SK-N-SH treated with all-trans-retinoic acid at 6 μM for 48 hours (cell line): ENCODE measurements at regions not wholly inside any gene's neighbourhood (a gene's known extent, or its start where the extent isn't known, plus 50 kb on each side); places are given as distances from the start of the nearest gene placed in this dataset.
A peak's percentile ranks its signal among the peaks of the same experiment; 100 is the strongest.
"Not testable (repeated sequence)": the region's sequence is repeated elsewhere in the genome, so short reads cannot be mapped to it uniquely, and the experiment has no call there.

Source experiments
- ATAC-seq: fragments of 200-7000 bp; cut with Tn5 transposase; 3 replicates; pipeline ENCODE4 v1.9.1; 2020; ENCODE audit warnings: mild to moderate bottlenecking, moderate library complexity
- ARNTL ChIP-seq: fragments of 450-650 bp; formaldehyde crosslinking; IDR thresholded peaks from 2 replicates; pipeline ENCODE4 v1.5.0; 2020; ENCODE audit warnings: low read depth, mild to moderate bottlenecking, moderate library complexity, borderline replicate concordance
- BACH2 ChIP-seq: fragments of 250-450 bp; sonication (Bioruptor Pico); IDR thresholded peaks from 2 replicates; pipeline ENCODE4 v1.9.0; 2021; ENCODE audit warnings: mild to moderate bottlenecking, borderline replicate concordance
- CREB5 ChIP-seq: fragments of 250-450 bp; sonication (Bioruptor Pico); IDR thresholded peaks from 2 replicates; pipeline ENCODE4 v1.5.1; 2020; ENCODE audit warnings: low read depth, mild to moderate bottlenecking, moderate library complexity
- CSDC2 ChIP-seq: fragments of 250-450 bp; sonication (Bioruptor Pico); IDR thresholded peaks from 2 replicates; pipeline ENCODE4 v1.5.0; 2020; ENCODE audit warnings: mild to moderate bottlenecking, moderate library complexity
- CSRNP3 ChIP-seq: fragments of 250-450 bp; sonication (Bioruptor Pico); IDR thresholded peaks from 2 replicates; pipeline ENCODE4 v1.5.1; 2021; ENCODE audit warnings: mild to moderate bottlenecking, moderate library complexity
- ESRRG ChIP-seq: fragments of 250-450 bp; sonication (Bioruptor Pico); IDR thresholded peaks from 2 replicates; pipeline ENCODE4 v1.6.1; 2021; ENCODE audit warnings: mild to moderate bottlenecking
- GLIS3 ChIP-seq: fragments of 250-450 bp; sonication (Bioruptor Pico); IDR thresholded peaks from 2 replicates; pipeline ENCODE4 v1.5.0; 2020; ENCODE audit warnings: mild to moderate bottlenecking, moderate library complexity
- ISL1 ChIP-seq: fragments of 250-450 bp; sonication (Bioruptor Pico); IDR thresholded peaks from 2 replicates; pipeline ENCODE4 v2.1.2; 2022; ENCODE audit warnings: mild to moderate bottlenecking, moderate library complexity
- OSR1 ChIP-seq: fragments of 250-450 bp; sonication (Bioruptor Pico); IDR thresholded peaks from 2 replicates; pipeline ENCODE4 v1.8.0; 2022; ENCODE audit warnings: moderate library complexity, mild to moderate bottlenecking, inconsistent platforms
- POU6F1 ChIP-seq: fragments of 250-450 bp; sonication (Bioruptor Pico); IDR thresholded peaks from 2 replicates; pipeline ENCODE4 v1.8.0; 2021; ENCODE audit warnings: low read depth, mild to moderate bottlenecking, moderate library complexity, borderline replicate concordance
- PPARA ChIP-seq: fragments of 250-450 bp; sonication (Bioruptor Pico); IDR thresholded peaks from 2 replicates; pipeline ENCODE4 v1.5.0; 2020; ENCODE audit warnings: mild to moderate bottlenecking, borderline replicate concordance
- RARB ChIP-seq: fragments of 250-450 bp; sonication (Bioruptor Pico); IDR thresholded peaks from 2 replicates; pipeline ENCODE4 v1.8.0; 2021; ENCODE audit warnings: mild to moderate bottlenecking, moderate library complexity
- SNAI2 ChIP-seq: fragments of 250-450 bp; sonication (Bioruptor Pico); IDR thresholded peaks from 2 replicates; pipeline ENCODE4 v1.5.0; 2020; ENCODE audit warnings: mild to moderate bottlenecking, moderate library complexity
- TCF4 ChIP-seq: fragments of 250-450 bp; sonication (Bioruptor Pico); IDR thresholded peaks from 2 replicates; pipeline ENCODE4 v1.8.0; 2021; ENCODE audit warnings: mild to moderate bottlenecking, moderate library complexity, borderline replicate concordance
- TOX ChIP-seq: fragments of 250-450 bp; sonication (Bioruptor Pico); IDR thresholded peaks from 2 replicates; pipeline ENCODE4 v1.8.0; 2021; ENCODE audit warnings: mild to moderate bottlenecking, moderate library complexity, borderline replicate concordance
- TSHZ2 ChIP-seq: fragments of 250-450 bp; sonication (Bioruptor Pico); IDR thresholded peaks from 2 replicates; pipeline ENCODE4 v1.5.0; 2020; ENCODE audit warnings: mild to moderate bottlenecking, moderate library complexity
- ZC3H10 ChIP-seq: fragments of 250-450 bp; sonication (Bioruptor Pico); IDR thresholded peaks from 2 replicates; pipeline ENCODE4 v1.5.1; 2021; ENCODE audit warnings: mild to moderate bottlenecking, moderate library complexity
- ZFP3 ChIP-seq: fragments of 250-450 bp; sonication (Bioruptor Pico); IDR thresholded peaks from 2 replicates; pipeline ENCODE4 v1.5.0; 2020; ENCODE audit warnings: mild to moderate bottlenecking, moderate library complexity
- ZFP30 ChIP-seq: fragments of 450-650 bp; formaldehyde crosslinking; IDR thresholded peaks from 2 replicates; pipeline ENCODE4 v1.5.0; 2022; ENCODE audit warnings: mild to moderate bottlenecking, moderate library complexity
- ZNF565 ChIP-seq: fragments of 450-650 bp; formaldehyde crosslinking; conservative IDR thresholded peaks from 2 replicates; pipeline ENCODE4 v1.5.0; 2020; ENCODE audit warnings: low read depth, mild to moderate bottlenecking, moderate library complexity
- ZNF70 ChIP-seq: fragments of 450-650 bp; formaldehyde crosslinking; IDR thresholded peaks from 2 replicates; pipeline ENCODE4 v1.5.0; 2020; ENCODE audit warnings: mild to moderate bottlenecking, moderate library complexity
- TF ChIP-seq, protein P1 (sequence below): fragments of 250-450 bp; sonication (Bioruptor Pico); IDR thresholded peaks from 2 replicates; pipeline ENCODE4 v1.8.0; 2020; ENCODE audit warnings: mild to moderate bottlenecking, moderate library complexity, borderline replicate concordance

DNA sequence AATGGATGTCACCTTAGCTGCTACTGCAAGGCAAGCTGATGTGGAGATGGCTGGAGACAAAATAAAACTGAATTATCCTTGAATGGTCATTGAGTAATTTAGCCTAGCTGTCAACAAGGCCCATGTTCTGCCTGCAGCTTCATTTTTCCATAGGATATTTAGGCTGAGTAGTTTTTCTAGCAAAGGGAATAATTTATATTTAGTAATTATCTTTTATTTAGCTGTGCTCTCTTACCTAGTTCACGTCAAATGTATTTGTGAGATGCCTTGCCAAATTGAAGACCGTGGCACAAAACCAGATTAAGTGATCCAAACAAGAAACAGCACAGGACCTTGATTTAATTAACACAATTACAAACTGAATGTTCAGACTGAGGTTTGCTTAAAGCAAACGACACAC, 77.4 kb upstream of the CEP162 start:
- ATAC-seq: no peak
- TF ChIP-seq ZC3H10 (CRISPR knock-in tag): no peak
- no peak for TF ChIP-seq ARNTL (CRISPR knock-in tag)
- no peak for TF ChIP-seq ISL1 (CRISPR knock-in tag)
- TF ChIP-seq TSHZ2: 0 out of 2 replicates have a peak, but pooled peaks have one; percentile 45
- TF ChIP-seq ZFP30: no peak
- no peak for TF ChIP-seq GLIS3 (CRISPR knock-in tag)
- no peak for TF ChIP-seq ESRRG (CRISPR knock-in tag)
- TF ChIP-seq, protein P1, sequence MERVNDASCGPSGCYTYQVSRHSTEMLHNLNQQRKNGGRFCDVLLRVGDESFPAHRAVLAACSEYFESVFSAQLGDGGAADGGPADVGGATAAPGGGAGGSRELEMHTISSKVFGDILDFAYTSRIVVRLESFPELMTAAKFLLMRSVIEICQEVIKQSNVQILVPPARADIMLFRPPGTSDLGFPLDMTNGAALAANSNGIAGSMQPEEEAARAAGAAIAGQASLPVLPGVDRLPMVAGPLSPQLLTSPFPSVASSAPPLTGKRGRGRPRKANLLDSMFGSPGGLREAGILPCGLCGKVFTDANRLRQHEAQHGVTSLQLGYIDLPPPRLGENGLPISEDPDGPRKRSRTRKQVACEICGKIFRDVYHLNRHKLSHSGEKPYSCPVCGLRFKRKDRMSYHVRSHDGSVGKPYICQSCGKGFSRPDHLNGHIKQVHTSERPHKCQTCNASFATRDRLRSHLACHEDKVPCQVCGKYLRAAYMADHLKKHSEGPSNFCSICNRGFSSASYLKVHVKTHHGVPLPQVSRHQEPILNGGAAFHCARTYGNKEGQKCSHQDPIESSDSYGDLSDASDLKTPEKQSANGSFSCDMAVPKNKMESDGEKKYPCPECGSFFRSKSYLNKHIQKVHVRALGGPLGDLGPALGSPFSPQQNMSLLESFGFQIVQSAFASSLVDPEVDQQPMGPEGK (CRISPR knock-in tag): no peak
- TF ChIP-seq SNAI2 (CRISPR knock-in tag): no peak
- no peak for TF ChIP-seq CSRNP3
- TF ChIP-seq OSR1 (CRISPR knock-in tag): no peak
- no peak for TF ChIP-seq BACH2 (CRISPR knock-in tag)
- no peak for TF ChIP-seq ZNF70
- no peak for TF ChIP-seq RARB
- TF ChIP-seq CSDC2 (CRISPR knock-in tag): no peak
- no peak for TF ChIP-seq TOX (CRISPR knock-in tag)
- peak; percentile 45; the same call in 1 of the 2 replicates for TF ChIP-seq TCF4 (CRISPR knock-in tag)
- TF ChIP-seq ZFP3 (CRISPR knock-in tag): no peak

DNA sequence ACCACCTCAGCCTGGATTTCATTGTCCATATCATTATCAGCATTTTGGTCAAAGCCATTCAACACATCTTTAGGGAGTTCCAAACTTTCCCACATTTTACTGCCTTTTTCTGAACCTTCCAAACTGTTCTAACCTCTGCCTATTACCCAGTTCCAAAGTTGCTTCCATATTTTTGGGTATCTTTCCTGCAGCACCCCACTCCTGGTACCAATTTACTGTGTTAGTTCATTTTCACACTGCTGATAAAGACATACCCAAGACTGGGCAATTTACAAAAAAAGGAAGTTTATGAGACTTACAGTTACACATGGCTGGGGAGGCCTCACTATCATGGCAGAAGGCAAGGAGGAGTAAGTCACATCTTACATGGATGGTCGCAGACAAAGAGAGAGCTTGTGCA, 63.6 kb upstream of the CEP162 start:
- ATAC-seq: not testable (repeated sequence)

GRCh38 chr6:84284428-84285049, 57.1 kb upstream of the CEP162 start:
- ATAC-seq: peak; percentile 80

More at GRCh38 chr6:84284428-84285049, 57.1 kb upstream of the CEP162 start:
- no peak for TF ChIP-seq CREB5
- no peak for TF ChIP-seq OSR1 (CRISPR knock-in tag)
- TF ChIP-seq ISL1 (CRISPR knock-in tag): no peak
- TF ChIP-seq ZNF565: no peak
- no peak for TF ChIP-seq TSHZ2
- no peak for TF ChIP-seq SNAI2 (CRISPR knock-in tag)
- TF ChIP-seq TOX (CRISPR knock-in tag): no peak
- TF ChIP-seq GLIS3 (CRISPR knock-in tag): no peak
- TF ChIP-seq ZFP30: no peak
- TF ChIP-seq RARB: no peak
- no peak for TF ChIP-seq ZFP3 (CRISPR knock-in tag)
- no peak for TF ChIP-seq POU6F1 (CRISPR knock-in tag)
- TF ChIP-seq ARNTL (CRISPR knock-in tag): no peak
- no peak for TF ChIP-seq ZNF70
- no peak for TF ChIP-seq CSRNP3
- TF ChIP-seq PPARA (CRISPR knock-in tag): no peak
- TF ChIP-seq ESRRG (CRISPR knock-in tag): no peak
